GM19455 (cell line): ENCODE measurements at regions not wholly inside any gene's neighbourhood (a gene's known extent, or its start where the extent isn't known, plus 50 kb on each side); places are given as distances from the start of the nearest gene placed in this dataset.

Source experiments
- ATAC-seq: cut with Tn5 transposase; IDR thresholded peaks from one replicate; pipeline ENCODE4 v1.9.1; 2021; ENCODE audit not compliant: unreplicated experiment

DNA sequence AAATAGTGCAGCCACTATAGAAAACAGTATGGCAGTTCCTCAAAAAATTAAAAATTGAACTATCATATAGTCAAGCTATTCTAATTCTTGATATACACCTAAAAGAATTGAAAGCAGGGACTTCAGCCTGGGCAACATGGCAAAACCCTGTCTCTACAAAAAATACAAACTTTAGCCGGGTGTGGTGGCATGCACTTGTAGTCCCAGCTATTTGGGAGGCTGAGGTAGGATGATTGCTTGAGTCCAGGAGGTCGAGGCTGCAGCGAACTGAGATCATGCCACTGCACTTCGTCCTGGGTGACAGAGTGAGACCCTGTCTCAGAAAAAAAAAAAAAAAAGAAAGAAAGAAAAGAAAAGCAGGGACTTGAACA is 64.0 kb upstream of the FOXN2 start:
- ATAC-seq, result no peak

- no peak for ATAC-seq
These were observed 63.5 kb upstream of the FOXN2 start for GRCh38 chr2:48250943-48251342.

DNA sequence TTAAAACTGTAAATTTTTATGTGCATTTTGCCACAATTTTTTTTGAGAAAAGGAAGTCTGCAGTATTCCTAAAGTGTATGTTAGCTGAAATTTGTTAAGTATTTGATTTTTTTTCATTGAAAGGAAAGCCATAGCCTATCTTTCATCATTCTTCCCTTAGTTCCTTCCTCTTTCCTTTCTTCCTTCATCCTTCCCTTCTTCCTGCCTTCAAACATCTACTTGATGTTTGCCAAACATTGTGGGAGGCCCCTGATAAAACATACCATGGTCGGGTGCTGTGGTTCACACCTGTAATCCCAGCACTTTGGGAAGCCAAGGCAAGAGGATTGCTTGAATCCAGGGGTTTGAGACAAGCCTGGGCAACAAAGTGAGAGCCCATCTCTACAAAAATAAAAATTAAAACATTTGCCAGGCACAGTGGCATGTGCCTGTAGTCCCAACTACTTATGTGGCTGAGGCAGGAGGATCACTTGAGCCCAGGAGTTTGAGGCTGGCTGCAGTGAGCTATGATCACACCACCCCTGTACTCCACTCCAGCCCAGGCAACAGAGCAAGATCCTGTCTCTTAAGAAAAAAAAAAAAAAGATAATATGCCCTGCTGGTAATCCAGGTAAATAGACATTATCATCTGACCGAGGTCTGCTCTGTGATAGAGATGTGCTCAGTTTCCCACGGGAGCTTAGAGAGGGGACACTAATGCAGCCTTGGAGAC is 62.9 kb upstream of the FOXN2 start:
- ATAC-seq, result no peak

- ATAC-seq, result no peak
These were observed 61.2 kb upstream of the FOXN2 start for GRCh38 chr2:48253301-48253700.

- ATAC-seq, result no peak
These were observed 59.6 kb upstream of the FOXN2 start for GRCh38 chr2:48254839-48255238.

DNA sequence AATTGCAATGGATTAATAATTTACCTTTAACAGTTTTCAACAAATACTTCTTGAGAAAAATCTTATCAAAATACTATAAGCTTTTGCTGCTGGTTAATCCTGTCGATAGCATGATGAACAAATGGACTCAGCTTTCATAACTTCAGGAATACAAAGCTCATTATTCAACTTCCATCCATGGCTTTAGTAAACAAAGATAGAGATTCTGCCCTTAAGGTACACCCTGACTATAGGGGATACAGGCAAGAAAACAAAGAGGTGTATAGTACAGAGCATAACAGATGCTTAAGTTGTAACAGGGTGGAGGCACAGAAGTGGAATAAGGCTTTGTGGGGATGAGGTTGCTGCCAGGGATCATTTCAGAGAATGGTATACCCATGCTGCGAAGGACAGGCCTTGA is 57.0 kb upstream of the FOXN2 start:
- no peak for ATAC-seq

- ATAC-seq, result no peak
These were observed 55.9 kb upstream of the FOXN2 start for GRCh38 chr2:48258481-48259149.

GRCh38 chr2:48259811-48260210 is 54.7 kb upstream of the FOXN2 start:
- ATAC-seq, result no peak

DNA sequence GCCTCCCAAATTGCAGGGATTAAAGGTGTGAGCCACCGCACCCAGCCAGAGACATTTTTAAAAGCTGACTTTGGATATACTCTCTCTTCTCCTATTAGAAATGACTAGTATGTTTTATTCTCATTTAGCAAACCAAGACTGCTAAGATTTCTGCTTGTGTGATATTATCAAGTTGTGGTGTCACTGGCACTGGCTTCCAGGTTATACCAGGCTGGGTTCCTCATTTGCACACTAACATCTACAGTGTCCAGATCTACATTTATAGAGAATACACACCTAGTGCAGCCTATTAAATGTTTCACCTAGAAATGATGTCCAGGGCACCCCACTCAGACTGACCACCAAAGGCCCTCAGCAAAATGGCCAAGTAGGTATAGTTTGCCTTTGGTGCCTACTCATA is 49.9 kb upstream of the FOXN2 start:
- no peak for ATAC-seq
